Stimulated activated CD4-positive, alpha-beta T cell treated with anti-CD3 and anti-CD28 coated beads, Interleukin-15, amount 100 ng/mL, for 24 hours (primary cell): ENCODE measurements at regions not wholly inside any gene's neighbourhood (a gene's known extent, or its start where the extent isn't known, plus 50 kb on each side); places are given as distances from the start of the nearest gene placed in this dataset.

ENCODE experiments used
- DNase-seq: peaks from one replicate; pipeline ENCODE4 v3.0.0-alpha.2; 2020

DNA sequence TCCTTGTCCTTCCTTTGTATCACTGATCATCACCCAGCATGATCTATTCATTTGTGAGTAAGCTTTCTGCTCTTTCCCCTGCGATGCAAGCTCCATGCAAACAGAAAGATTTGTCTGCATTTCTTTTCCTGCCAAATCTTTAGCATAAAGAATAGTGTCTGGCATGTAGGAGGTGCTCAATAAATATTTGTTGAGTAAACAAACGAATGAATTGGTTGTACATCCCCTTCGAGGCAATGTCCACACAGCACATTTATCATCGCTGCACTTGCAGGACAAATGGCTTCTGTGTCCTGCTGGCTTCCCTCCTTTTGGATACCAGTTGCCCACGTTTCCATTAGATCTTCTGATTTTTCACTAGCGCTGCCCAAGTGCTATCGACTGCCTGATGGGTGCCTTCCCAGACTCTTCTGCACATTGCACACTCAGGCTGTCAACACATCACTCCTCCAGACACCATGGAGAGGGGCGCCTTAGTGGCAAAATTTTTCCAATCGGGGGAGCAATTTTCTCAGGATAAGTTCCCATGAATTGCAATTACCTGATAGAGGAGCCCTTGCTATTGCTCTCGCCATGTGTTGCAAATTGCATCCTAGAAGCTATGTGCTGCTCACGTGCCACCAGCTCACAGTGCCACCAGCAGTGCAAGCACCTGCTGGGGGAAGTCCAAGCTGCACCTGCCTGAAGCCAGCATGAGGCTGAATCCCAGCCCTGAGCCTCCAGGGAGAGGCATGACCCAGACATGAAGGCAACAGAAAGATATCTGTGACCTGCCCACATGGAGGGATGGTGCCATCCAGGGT, 206.6 kb downstream of the KIF26A start:
- DNase-seq: no peak

DNA sequence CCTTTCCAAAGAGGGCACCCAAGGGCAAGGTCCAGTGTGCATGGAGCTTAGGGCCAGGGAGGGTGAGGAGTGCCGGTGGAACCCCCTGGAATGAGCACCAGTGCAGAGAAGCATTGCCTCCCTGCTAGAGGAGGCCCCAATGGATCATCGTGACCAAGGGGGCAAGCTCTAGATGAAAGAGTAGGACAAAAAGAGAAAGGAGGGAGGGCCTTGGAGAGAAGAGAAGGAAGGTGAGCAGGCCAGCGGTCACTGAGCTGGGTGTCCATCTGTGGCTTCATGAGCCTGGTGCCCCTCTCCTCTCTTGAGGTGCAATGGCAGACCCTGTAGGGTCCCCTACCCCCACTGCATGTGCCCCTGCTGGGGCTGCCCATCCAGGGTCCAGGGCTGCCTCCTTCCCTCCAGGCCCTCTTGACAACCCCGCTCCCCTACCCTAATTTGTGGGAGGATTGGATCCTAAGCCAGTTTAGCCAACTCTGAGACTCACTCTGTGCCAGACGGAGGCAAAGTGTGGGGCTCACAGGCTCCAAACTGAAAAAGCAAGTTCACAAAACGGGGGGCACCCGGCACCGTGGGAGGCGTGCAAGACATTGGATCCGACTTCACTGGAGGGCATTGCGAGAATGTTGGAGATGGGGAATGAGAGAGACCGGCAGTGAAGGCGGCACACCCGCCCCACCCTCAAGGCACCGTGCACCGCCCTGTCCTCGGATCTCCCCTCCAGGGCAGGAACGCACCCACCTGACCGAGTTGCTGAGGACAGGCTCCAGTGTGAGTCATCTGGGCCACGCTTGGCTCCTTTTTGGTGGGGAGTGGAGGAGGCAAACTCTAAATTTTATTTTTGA, 207.5 kb downstream of the KIF26A start:
- DNase-seq: no peak

DNA sequence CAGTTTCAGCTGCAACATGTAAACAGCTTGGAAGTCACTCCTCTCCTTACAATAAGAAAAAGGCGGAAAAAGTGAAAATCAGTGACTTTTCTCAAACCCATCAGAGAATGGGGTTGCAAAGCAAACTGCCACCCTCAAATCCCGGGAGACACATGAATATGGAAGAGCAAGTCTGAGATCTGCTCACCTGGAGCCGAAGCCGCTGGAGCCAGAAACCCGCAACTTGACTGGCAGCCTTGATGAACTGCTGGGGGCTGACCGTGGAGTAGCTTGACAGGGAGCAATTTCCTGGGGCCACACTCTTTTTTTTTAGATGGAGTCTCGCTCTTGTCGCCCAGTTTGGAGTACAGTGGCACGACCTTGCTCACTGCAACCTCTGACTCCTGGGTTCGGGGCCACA, 208.2 kb downstream of the KIF26A start:
- no peak for DNase-seq

DNA sequence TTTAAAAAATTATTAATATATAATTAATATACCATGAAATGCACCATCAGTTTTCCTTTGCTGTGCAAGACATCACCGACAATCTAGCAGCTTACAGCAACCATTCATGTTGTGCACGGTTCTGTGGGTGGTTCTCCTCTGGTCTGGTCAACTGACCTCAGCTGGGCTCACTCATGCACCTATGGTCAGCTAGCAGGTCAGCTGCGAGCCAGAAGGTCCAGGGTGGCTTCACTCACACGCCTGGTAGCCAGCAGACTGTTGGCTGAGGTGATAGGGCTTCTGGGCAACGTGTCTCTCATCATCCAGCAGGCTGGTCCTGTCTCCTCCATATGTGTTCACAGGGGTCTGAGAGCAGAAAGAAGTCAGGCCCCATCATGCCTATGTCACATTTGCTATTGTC, 210.4 kb downstream of the KIF26A start:
- DNase-seq: no peak

DNA sequence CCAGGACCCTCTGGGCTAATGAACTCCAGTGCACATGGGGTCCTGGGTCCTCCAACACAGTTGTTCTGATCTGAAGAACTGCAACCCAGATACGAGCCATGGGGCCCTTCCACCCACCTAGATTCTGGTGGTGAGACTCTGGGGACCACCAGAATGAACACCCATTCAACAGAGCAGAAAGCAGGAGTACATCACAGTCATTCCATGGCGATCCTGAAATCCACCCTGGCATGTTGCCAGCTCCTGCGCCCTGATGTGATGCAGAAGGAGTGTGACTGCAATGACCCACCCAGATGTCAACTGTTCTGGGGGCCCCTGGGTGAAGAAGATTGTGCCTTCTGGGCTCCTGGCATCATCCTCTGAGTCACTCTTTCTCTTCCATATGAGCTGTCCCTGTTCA, 211.6 kb downstream of the KIF26A start:
- no peak for DNase-seq

DNA sequence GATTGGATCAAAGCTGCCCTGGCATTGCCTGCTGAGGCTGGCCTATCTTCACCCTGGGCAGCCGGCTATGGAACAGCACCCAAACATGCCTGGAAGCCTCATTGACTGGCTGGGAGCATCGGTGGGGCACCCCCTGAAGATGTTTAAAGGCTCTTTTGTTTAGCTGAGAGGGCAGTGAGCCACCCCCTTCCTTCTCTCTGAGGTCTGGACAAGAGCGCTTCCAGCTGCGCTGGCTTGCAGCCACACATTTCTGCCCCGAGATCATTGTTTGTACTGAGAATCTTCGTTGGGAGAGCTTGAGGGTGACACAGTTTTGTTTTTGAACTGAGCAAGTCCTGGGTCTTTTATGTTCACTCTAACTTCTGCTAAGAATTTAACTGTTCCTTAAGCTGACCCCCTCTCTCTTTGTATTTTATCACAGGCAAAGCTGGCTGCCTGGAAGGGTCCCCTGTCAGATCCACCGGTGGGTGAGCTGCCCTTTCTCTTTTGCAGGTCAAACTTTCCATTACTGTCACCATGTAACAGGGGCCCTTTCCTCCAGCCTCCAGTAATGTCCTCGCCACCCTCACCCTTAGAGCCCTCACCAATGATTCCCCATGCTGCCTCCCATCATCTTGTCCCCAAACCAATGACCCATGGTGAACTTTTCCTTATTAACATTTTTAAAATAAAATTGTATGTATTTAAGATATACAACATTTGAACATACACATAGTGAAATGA, 212.2 kb downstream of the KIF26A start:
- DNase-seq: no peak

DNA sequence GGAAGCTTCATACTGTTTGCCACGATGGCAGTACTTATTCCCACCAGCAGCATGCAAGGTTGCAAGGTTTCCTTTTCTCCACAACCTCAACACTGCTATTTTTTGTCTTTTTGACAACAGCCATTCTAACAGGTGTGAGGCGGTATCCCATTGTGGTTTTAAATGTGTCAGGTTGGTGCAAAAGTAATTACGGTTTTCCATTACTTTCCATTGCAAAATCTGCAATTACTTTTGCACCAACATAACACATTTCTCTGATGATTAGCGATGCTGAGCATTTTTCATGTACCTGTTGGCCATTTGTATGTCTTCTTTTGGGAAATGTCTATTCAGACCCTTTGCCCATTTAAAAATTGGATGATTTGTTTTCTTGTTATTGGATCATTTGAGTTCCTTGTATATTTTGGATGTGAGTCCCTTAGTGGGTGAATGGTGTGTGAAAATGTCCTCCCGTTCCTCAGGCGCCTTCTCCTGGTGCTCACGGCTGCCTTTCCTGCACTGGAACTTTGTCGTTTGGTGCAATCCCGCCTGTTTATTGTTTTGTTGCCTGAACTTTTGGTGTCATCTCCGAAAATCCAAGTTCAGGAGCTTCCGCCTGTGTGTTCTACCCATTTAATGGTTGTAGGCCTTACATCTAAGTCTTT, 213.6 kb downstream of the KIF26A start:
- no peak for DNase-seq

DNA sequence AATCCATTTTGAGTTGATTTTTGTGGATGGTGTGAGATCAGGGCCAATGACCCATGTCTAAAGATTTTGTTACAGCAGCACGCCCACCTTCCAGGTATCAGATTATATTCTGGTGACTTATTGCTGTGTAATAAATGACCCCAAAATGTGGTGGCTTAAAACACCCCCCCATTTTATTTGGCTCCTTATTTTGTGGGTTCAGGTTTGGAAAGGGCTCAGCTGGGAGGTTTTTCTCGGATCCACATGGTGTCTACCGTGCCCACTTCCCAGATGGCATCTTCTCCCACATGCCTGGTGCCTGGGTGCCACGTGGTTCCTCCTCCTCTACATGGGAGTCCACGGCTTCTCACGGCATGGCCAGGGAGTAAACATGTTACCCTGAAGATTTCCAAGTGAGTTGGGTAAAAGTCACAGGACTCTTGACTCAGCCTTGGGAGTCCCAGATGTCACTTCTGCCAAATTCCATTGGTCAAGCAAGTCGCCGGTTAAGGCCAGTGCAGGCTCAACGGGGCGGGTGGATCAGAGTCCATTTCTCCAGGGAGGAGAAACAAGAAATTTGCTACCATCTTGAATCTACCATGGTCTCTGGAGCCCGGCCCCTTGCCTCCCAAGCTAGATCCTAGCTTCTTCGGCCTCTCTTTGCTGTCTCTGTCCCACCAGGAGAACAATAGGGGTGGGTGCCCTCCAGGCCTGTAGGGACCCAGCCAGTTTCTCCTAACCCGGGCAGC, 214.3 kb downstream of the KIF26A start:
- no peak for DNase-seq

DNA sequence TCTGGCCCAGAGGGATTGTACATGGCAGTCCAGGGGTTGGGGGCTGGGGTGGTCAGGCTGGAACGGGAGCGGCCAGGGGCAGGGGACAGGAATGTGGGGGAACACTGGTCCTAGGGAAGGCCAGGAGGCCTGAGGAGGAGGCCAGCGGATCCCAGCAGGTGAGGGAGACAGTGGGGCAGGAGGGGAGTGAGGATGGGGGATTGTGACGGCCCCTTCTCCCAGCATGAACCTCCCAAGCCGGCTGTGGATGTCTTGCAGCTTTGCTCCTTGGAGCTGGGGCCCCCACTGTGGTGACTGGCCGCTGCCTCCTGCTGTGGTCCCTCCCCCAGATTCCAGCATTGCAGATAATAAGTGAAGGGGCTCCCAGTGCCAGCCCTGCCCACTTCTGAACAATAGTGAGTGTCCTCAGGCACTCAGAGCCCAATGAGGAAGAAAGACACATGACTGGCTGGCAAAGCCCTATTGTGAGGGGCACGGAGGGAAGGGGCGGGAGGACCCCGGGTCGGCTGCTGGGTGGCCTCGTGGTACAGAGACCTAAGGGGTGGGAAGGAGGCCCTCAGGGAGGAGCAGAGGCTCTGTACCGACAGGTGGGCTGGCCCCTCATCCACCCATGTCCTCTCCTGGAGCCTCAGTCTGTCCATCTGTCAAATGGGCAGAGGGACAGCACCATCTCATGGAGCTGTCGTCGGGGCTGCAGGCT, 215.0 kb downstream of the KIF26A start:
- DNase-seq: no peak

DNA sequence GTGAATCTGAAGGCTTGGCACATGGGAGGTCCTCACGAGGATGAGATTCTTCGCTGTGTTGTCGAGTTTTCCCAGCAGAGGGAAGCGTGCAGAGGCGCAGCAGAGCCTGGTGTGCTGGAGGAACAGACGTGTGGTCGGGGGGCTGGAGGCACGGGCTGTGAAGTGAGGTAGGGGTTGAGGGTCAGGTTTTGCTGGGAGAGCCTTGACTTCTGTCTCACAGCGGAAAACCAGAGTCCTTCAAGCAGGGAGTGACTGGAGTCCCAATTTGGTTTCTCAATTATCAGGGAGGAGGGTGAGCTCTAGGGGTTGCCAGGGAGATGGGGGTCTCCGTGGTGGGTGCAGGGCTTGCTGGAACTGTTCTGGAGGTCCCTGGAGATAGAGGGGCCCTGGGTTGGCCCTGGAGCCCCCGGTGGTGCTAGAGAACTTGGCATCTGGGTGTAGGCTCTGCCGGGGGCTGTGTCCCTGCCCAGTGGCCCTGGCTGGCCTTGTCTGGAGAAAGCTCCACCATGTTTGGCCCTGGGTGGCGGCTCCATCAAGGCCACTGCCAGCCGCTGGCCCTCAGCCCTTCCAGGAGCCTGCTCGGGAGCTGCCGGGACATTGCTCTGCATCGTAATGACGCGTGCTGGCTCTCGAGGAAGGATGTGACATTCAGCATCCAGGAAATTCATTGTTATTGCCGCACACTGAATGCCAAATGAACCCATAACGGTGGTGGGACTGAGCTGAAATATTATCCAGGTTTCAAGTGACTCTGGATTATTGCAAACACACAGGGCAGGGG, 215.7 kb downstream of the KIF26A start:
- DNase-seq: no peak

DNA sequence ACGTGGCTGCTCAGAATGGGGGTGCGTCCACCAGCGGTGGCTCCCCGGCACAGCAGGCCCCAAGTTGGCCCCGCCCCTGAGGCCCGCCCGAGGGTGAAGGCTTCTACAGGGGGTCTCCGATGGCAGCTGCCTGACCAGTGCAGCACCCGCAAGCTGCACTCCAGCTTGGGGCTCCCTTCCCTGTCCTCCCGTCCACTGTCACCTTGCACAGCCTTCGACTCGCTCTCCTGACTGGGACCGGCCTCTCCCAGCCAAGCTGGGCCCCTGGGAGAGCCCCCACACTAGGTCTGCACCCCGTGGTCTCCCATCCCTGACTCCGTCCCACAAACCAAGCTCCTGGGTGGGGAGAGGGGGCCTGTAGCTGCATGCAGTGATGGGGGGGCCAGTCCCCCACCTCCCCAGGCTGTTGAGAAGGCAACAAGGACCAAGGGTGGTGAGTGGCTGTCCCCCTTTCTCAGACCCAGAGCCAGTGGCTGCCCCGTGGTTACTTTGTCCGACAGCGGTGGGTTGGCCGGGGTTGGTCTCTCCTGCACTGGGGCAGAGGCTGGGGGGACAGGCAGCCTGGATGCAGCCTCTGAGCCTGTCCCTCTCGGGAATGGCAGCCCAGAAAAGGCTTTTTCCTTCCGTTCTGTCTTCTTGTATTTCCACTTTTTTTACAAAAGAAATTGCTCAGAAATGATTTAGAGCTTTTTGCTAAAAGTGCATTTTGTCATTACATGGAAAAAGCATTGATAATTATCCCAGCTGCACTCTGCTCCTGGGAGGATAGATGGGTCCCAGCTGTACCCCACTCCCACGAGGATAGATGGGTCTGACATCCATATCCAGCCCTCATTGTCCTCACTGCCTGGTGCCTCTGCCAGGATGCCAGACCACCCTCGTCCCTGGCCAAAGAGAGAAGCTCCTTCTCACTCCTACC, 217.0 kb downstream of the KIF26A start:
- no peak for DNase-seq

DNA sequence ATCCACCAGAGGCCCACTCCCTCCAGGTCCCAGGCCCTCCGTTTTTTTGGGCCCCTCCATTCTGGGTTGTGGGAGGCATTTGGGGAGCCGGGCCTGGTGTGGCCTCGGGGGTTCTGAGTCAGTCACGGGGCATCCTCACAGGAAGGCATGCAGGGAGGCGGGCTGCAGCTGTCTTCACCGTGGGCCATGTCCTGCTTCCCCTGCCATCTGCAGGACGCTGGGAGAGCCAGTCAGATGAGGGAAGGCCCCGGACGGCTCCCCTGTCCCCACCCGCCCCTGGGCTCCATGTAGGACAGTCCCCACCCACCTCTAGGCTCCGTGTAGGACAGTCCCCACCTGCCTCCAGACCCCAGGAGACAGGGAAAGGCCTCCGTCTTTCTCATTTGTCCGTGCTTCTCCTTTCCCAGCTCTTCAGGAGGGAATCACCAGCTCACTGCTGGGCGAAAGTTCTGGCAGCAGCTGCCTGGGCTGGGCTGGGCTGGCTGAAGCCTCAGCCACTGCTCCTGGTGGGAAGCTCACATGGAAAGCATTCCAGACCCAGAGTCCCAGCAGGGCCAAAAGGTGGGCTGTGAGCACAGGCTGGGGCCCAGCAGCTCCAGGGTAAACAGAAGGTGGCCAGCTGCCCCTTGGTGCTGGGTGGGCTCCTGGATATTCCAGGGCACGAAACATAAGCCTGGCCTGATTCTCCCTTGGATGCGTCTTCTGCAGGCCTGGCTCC, 217.8 kb downstream of the KIF26A start:
- DNase-seq: no peak

DNA sequence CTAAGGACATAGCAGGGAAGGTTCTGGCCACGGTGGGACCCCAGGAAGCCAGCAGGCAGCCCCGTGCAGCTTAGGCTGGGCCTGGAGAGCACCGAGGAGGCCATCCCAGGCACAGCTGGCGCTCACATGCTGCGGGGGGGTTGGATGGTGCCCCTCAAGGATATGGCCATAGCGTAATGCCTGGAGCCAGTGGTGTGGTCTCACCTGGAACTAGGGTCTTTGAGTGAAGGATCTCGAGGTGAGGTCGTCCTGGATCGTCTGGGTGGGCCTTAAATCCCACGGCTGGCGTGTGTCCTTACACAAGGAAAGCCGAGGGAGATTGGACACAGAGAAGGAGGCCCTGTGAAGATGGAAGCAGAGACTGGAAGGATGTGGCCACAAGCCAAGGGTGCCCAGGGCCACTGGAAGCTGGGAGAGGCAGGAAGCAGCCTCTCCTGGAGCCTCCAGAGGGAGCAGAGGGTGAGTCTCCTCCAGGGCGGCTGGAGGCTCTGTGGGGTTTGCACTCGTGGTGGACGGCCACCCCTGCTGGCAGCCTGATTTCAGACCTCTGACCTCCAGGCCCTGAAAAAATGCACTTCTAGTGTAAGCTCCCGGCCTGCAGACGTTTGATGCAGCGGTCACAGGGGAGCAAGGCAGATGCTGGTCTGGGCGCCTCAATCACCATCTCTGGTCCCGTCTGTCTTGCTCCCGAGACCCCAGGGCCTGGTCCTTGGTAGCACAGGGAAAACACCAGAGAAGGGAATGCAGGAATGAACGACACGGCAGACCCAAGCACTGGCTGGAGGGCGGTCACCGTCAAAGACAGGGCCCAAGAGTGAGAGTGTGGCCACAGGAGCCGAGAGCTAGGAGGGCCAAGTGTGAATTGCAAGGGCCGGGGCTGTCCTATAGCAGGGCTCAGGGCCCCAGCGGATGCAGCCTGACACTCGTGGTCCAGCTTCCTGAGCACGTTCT, 218.6 kb downstream of the KIF26A start:
- no peak for DNase-seq

DNA sequence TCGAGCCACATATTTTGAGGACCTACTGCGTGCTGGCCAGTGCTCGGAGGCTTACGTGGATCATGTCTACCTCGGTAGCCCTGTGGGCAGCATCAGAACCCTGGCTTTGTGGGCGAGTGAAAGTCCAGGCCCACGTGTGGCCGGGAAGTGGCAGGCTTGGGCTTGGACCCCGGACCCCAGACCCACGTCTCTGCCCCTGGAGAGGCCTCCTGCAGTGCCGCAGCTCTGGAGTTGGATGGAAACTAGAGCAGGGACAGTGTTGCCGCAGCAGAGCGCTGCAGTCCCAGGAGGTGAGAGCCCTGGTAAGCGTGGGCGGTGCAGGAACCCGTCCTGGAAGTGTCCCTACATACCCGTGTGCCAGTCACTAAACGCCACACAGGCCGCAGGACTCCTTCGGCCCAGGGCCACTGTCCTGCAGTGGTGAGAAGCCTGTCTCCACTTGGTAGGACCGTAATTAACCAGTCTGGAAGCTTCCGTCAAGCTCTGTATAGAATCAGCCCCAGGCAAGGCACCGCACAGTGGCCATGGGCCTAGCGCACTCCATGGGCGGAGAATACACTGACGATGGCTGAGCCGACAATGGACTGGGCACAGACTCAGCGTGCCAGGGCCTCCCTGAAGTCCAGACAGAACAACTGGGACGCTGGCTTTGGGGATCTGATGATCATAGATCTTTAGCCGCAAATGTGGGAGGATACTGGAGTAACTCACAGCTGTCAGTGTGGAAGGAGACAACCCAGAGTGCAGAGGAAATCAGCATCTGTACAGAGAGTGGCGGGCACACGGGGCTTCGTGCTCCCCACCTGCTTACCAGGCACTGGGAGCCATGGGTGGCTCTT, 219.5 kb downstream of the KIF26A start:
- no peak for DNase-seq

DNA sequence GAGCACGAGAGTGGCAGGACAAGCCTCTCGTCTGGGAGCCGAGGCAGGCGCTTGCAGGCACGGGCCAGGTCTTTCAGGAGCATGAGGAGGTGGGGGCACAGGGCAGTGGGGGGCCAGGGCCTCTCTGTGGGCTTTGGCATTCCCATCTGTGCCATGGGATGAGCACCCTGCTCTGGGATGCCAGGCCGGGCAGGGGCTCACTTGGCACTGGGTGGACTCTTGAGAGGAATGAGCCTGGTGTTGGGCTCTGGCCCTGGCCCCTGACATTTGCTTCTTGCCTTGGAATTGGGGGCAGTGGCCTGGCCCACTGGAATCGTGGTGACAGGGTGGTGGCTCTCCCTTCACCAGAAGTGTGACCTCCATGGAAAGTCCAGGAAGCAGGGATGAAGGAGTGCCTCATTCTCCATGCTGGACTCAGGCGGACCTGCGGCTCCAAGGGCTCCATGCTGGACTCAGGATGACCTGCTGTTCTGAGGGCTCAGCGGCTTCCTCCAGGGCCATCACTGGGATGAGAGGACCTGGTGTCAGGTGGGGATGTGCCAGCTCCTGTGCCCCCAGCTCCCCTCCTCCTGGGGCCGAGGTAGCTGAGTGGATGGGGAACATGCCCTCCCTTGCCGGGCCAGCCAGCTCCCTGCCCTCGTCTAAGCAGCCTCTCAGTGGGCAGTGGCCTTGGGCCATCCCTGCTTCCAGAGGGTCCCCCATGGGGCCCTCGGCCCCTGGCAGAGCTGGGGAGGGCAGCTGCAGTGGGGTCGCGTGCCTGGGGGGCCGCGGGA, 220.3 kb downstream of the KIF26A start:
- DNase-seq: no peak
